Posterior cingulate gyrus (tissue), 11 donors: ENCODE measurements at regions not wholly inside any gene's neighbourhood (a gene's known extent, or its start where the extent isn't known, plus 50 kb on each side); places are given as distances from the start of the nearest gene placed in this dataset.
"Not testable (repeated sequence)": the region's sequence is repeated elsewhere in the genome, so short reads cannot be mapped to it uniquely, and the experiment has no call there.

Experiments used
- DNase-seq, 10 donors: peaks; one replicate each; pipeline versions ENCODE4 v3.0.0 to v3.0.0-alpha.2; 2020 to 2021; ENCODE audit warnings: mixed read lengths in 3 of 10
- intact Hi-C: fragments of 100-400 bp; cut with DNase I; formaldehyde crosslinking; loops from one replicate; pipeline ENCODE4 v1.15.1; 2023

DNA sequence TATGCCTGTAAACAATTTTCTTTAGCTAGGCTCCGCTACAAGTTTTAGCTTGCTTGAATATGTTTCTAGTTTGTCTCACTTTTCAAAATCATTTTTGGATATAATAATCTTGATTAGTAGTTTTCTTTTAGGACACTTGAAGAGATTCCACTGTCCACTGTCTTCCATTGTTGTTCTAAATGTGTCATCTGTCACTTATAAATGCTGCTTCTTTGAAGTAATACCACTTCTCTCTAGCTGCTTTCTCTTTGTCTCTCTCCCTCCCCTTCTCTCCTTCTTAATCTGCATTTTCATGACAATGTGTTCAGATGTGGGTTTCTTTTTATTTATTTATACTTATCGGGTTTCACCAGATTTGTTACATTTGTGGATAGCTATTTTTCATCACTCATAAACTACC is 73.7 kb upstream of the DPP10 start:
- no peak for DNase-seq
- intact Hi-C loops, result no loop called here

DNA sequence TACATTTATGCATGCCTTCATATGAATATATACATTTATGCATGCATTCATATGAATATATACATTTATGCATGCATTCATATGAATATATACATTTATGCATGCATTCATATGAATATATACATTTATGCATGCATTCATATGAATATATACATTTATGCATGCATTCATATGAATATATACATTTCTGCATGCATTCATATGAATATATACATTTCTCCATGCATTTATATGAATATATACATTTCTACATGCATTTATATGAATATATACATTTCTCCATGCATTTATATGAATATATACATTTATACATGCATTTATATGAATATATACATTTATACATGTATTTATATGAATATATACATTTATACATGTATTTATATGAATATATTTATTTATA is 70.7 kb upstream of the DPP10 start:
- DNase-seq, intact Hi-C loops: not testable (repeated sequence)

DNA sequence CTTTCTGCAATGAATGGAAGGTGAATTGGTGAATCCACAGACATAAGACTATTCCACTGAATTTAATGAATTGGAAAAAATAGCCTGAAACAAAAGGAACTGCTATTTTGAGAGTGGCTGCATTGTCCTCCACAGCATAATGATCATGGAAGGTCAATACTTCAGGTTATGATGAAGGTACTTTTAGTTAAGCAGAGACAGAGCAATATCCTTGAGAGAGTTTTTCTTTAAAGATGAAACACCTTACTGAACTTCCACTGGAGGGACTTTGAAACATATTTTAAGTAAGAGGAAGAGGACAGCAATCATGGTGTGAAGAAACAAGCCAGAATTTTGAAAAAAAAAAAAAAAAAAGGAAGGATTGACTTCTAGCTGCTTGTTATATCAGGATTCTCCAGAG is 68.8 kb upstream of the DPP10 start:
- intact Hi-C loops, result no loop called here

DNA sequence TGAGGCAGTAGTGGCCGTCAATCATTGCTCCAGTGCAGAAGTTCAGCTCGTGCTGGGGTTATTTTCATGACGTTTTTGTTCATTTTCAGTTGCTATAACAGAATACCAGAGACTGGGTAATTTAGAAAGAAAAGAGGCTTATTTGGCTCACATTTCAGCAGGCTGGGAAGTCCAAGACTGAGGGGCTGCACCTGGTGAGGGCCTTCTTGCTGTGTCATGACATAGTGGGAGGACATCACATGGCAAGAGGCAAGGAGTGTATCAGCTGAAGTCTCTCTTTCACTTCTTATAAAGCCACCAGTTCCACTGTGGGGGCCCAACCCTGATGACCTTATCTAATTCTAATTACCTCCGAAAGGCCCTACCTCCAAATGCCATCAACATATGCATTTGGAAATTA is 58.0 kb upstream of the DPP10 start:
- intact Hi-C loops, result no loop called here
- DNase-seq, result no peak

More for the DNA sequence above, 68.8 kb upstream of the DPP10 start:
- DNase-seq, result no peak

DNA sequence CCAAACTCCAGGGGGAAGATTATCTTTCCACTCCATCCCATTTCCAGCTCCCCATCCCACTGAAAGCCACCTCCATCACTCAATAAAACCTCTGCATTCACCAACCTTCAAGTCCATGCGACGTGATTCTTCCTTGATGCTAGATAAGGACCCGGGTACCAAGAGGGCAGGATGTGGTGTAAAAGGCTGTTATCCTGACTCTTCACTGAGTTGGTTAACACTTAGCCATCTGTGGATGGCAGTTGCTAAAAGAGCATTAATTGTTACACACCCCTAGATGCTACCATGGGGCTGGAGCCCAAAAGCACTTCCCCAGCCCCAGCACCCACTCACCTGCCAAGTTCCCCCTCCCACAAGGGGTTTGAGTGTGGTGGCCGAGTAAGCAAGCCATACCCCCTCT is 53.4 kb upstream of the DPP10 start:
- DNase-seq, result no peak
- intact Hi-C loops, result no loop called here
